ENCODE measurements at regions not wholly inside any gene's neighbourhood (a gene's known extent, or its start where the extent isn't known, plus 50 kb on each side); places are given as distances from the start of the nearest gene placed in this dataset.

GRCh38 chr18:78920456-78921138 lies 59.0 kb upstream of the SALL3 start:
- H3K36me3 Mint-ChIP-seq (ENCODE audit: low read depth) = no peaks in the 10 kb centered on the region
- no peaks in the 10 kb centered on the region for H3K4me1 Mint-ChIP-seq
- no peak overlapping the region for H3K27ac Mint-ChIP-seq
- no peak for DNase-seq
- no peak overlapping the region for H3K4me3 Mint-ChIP-seq
- H3K9me3 Mint-ChIP-seq = peaks cover 5% of the 10 kb centered on the region
- peaks cover 8% of the 10 kb centered on the region for H3K27me3 Mint-ChIP-seq (ENCODE audit: low read depth, poor library complexity)
- no peak for TF ChIP-seq CTCF (IDR thresholded peaks at IDR 0.05)

- no peak for DNase-seq
- Mint-ChIP-seq H3K4me3 (no peak overlapping the region), H3K4me1 (no peaks in the 10 kb centered on the region), H3K27me3 (ENCODE audit: low read depth, poor library complexity) (peaks cover 8% of the 10 kb centered on the region), H3K36me3 (ENCODE audit: low read depth) (no peaks in the 10 kb centered on the region), H3K27ac (no peak overlapping the region), H3K9me3 (peaks cover 11% of the 10 kb centered on the region)
- no peak for TF ChIP-seq CTCF (IDR thresholded peaks at IDR 0.05)
These were observed 56.8 kb upstream of the SALL3 start for GRCh38 chr18:78922856-78923255.

DNA sequence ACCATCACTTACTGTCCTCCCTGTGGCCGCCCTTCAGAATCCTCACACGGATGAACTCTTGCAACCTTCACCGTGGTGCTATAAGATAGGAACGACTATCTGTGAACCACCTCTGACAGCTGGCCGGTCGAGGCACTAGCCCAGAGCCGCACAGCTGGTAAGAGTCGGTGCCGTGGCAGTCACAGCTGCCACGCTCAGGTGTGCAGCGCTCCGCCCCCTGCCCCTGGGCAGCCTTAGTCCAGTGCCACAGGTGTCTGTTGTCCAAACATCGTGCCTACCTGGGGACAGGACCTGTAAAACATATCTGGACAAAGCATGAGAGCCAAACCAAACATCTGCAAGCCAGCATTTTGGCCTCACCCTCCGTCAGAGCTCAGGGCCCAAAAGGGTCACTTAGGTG lies 55.3 kb upstream of the SALL3 start:
- peaks cover 10% of the 10 kb centered on the region for H3K27me3 Mint-ChIP-seq (ENCODE audit: low read depth, poor library complexity)
- TF ChIP-seq CTCF (IDR thresholded peaks at IDR 0.05) = no peak
- no peak for DNase-seq
- H3K36me3 Mint-ChIP-seq (ENCODE audit: low read depth) = no peaks in the 10 kb centered on the region
- H3K9me3 Mint-ChIP-seq = peaks cover 21% of the 10 kb centered on the region
- H3K27ac Mint-ChIP-seq = peak overlapping the region; percentile 54
- H3K4me1 Mint-ChIP-seq = no peaks in the 10 kb centered on the region
- no peak overlapping the region for H3K4me3 Mint-ChIP-seq

DNA sequence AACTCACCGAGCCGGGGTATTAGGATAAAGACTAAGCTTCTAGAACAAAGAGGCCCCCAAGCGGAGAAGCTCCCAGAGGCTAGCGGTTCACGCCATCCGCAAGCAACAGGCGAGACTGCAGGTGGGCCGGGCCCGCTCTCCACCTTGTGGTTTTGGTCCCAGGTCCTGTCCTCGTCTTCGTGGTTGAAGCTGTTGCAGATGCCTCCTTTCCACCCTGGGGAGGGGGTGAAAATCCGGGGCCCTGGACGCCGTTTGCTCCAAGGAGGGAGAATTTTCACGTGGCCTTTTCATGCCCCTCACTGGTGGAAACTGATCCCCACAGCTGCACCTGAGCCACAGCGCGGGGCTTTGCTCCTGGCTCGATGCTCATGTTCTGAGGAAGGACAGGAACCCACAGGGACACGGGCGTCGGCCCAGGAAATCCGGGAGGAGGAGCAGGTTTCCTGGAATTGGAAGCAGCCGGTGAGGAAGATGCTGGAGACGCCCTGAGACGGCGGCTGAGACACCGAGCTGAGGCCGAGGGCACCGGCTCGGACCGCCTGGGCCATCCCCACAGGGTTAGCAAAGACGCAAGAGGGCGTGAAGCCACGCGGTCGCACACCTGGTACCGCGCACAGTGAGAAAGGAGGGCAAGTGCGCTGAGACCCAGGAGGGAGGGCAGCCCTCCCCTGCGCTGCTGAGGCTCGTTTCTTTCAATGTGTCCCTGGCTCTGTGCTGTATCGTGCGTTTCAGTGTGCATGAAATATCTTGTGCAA lies 54.7 kb upstream of the SALL3 start:
- peaks cover 12% of the 10 kb centered on the region for H3K27me3 Mint-ChIP-seq (ENCODE audit: low read depth, poor library complexity)
- H3K4me3 Mint-ChIP-seq = no peak overlapping the region
- no peak overlapping the region for H3K27ac Mint-ChIP-seq
- no peaks in the 10 kb centered on the region for H3K4me1 Mint-ChIP-seq
- no peak for TF ChIP-seq CTCF (IDR thresholded peaks at IDR 0.05)
- H3K36me3 Mint-ChIP-seq (ENCODE audit: low read depth) = no peaks in the 10 kb centered on the region
- peaks cover 21% of the 10 kb centered on the region for H3K9me3 Mint-ChIP-seq
- no peak for DNase-seq

- H3K4me3 Mint-ChIP-seq = no peak overlapping the region
- no peaks in the 10 kb centered on the region for H3K36me3 Mint-ChIP-seq (ENCODE audit: low read depth)
- peaks cover 21% of the 10 kb centered on the region for H3K9me3 Mint-ChIP-seq
- no peak for DNase-seq
- peaks cover 15% of the 10 kb centered on the region for H3K27me3 Mint-ChIP-seq (ENCODE audit: low read depth, poor library complexity)
- no peaks in the 10 kb centered on the region for H3K4me1 Mint-ChIP-seq
- H3K27ac Mint-ChIP-seq = no peak overlapping the region
- no peak for TF ChIP-seq CTCF (IDR thresholded peaks at IDR 0.05)
These were observed 53.9 kb upstream of the SALL3 start for GRCh38 chr18:78925557-78926242.
